Stimulated activated memory B cell treated with anti-CD40 and anti-IgM and Interleukin-4, amounts not matched to agents 10 μg/mL and 1 μg/mL and 100 μg/mL, for 72 hours (primary cell): ENCODE measurements at regions not wholly inside any gene's neighbourhood (a gene's known extent, or its start where the extent isn't known, plus 50 kb on each side); places are given as distances from the start of the nearest gene placed in this dataset.
"Not testable (repeated sequence)": the region's sequence is repeated elsewhere in the genome, so short reads cannot be mapped to it uniquely, and the experiment has no call there.

Source experiments
- ATAC-seq: fragments of 150-1000 bp; cut with Tn5 transposase; 2 replicates; pipeline ENCODE4 v1.10.0; 2021
- H3K27ac Mint-ChIP-seq: one replicate; pipeline ENCODE4 v1.8.0; 2022; ENCODE audit warnings: mild to moderate bottlenecking, mixed read lengths
- H3K27me3 Mint-ChIP-seq: one replicate; pipeline ENCODE4 v1.8.0; 2022; ENCODE audit warnings: mixed read lengths
- H3K36me3 Mint-ChIP-seq: one replicate; pipeline ENCODE4 v1.8.0; 2022; ENCODE audit warnings: mixed read lengths
- H3K4me1 Mint-ChIP-seq: one replicate; pipeline ENCODE4 v1.8.0; 2022; ENCODE audit warnings: mixed read lengths
- H3K4me3 Mint-ChIP-seq: one replicate; pipeline ENCODE4 v1.8.0; 2022; ENCODE audit warnings: mild to moderate bottlenecking, moderate library complexity, mixed read lengths
- H3K9me3 Mint-ChIP-seq: one replicate; pipeline ENCODE4 v1.8.0; 2022; ENCODE audit warnings: mixed read lengths

DNA sequence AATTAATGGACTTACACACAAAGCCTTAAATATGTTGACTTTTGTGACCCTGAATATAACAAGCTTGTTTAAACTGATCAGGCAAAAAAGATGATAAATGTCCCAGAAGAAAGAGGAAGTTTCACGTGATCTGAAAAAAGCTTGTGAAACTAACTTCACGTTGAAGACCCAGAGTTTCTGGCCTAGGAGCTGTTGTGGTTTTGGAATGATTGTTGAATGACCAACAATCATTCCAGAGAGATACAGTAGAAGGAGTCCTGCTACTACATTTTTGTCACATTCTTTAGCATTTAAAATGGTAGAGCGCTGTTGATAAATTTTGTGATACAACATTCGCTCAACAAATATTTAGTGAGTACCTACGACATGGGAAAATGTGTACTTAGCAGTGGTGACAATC, 143.1 kb upstream of the FBN2 start:
- Mint-ChIP-seq H3K27ac (no peak overlapping the region), H3K4me3 (no peak overlapping the region), H3K27me3 (no peaks in the 10 kb centered on the region), H3K9me3 (peaks cover 3% of the 10 kb centered on the region), H3K4me1 (no peaks in the 10 kb centered on the region), H3K36me3 (no peaks in the 10 kb centered on the region)
- no peak for ATAC-seq

DNA sequence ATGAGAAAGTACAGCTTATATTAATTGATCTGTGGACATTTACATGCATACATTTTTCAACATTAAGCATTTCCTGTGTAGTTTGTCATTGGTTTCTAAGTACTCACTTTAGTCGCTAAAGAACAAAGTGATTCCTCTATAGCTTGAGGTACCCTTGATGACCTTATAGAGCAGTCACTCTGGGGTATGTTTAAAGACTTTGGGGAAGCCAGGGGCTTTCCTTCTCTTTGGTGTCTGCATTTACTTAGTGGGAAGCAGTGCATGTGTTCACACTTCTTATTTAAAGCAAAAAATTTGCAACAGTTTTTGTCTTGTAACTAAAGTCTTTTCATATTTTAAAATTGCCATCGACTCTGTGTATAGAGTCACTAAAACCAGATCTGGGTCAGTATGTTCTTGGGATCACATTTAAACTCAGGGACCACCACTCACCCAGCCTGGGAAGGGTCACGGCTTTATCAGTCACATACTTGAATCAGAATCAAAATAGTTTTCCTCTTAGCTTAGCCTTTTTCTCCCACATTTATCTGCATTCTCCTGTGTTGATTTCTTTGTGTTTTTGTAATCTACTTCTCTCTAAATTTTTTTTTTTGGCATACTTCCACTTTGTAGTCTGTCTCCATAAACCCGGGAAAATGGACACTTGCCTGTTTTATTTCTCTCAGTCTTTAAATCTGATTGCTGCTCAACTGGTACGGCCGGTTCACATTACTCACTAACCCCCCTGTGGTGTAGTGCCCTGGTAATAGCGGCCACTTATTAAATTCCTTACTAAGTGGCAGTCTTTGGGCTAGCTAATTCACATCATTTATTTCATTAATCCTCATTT, 143.9 kb upstream of the FBN2 start:
- Mint-ChIP-seq H3K4me1 (no peaks in the 10 kb centered on the region), H3K4me3 (no peak overlapping the region), H3K36me3 (no peaks in the 10 kb centered on the region), H3K9me3 (peaks cover 3% of the 10 kb centered on the region), H3K27ac (no peak overlapping the region), H3K27me3 (no peaks in the 10 kb centered on the region)
- no peak for ATAC-seq

- Mint-ChIP-seq H3K4me1 (no peaks in the 10 kb centered on the region), H3K9me3 (peaks cover 3% of the 10 kb centered on the region), H3K27ac (no peak overlapping the region), H3K4me3 (no peak overlapping the region), H3K27me3 (no peaks in the 10 kb centered on the region), H3K36me3 (no peaks in the 10 kb centered on the region)
- ATAC-seq, result no peak
Measured at GRCh38 chr5:128682669-128683068, 144.6 kb upstream of the FBN2 start.

GRCh38 chr5:128684961-128685360, 146.9 kb upstream of the FBN2 start:
- Mint-ChIP-seq H3K4me3 (no peak overlapping the region), H3K36me3 (no peaks in the 10 kb centered on the region), H3K27me3 (no peaks in the 10 kb centered on the region), H3K4me1 (no peaks in the 10 kb centered on the region), H3K27ac (no peak overlapping the region), H3K9me3 (peaks cover 3% of the 10 kb centered on the region)
- no peak for ATAC-seq

DNA sequence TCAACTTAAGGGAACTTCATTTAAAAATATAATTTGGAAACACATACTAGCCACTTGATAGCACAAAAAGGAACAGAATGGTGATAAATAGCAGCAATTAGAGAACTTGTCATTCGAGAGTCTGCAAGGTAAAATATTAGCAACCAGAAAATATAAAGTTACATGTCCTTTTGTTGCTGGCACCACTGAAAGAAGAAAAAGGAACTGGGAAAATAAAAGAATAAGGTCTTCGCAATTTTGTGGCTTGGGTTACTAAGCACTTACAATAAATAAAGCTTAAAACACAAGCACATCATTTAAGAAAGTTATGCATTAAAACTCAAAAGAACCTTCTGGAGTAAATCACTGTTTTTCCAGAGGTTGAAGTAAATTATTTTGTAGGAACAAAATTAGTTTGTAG, 149.9 kb upstream of the FBN2 start:
- Mint-ChIP-seq H3K36me3 (no peaks in the 10 kb centered on the region), H3K27ac (no peak overlapping the region), H3K9me3 (peaks cover 6% of the 10 kb centered on the region), H3K4me3 (no peak overlapping the region), H3K27me3 (no peaks in the 10 kb centered on the region), H3K4me1 (no peaks in the 10 kb centered on the region)
- no peak for ATAC-seq

DNA sequence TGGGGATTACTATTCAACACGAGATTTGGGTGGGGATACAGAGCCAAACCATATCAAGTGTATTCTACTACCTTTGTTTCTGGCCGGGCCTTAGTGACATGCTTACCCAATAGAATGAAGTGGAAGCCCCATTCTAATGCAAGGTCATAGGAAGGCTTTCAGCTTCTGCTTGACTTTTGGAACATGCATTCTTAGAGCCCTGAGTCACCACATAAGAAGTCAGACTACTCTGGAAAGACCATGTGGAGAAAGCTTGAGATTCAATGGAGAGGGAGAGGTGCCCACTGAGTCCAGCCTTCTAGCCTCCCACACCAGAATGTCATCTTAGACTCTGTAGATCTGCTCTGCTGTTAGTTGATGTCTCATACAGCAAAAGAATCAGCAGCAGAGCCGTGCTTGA, 155.7 kb upstream of the FBN2 start:
- no peaks in the 10 kb centered on the region for H3K36me3 Mint-ChIP-seq
- H3K27ac Mint-ChIP-seq, result no peak overlapping the region
- H3K9me3 Mint-ChIP-seq, result peaks cover 10% of the 10 kb centered on the region
- no peaks in the 10 kb centered on the region for H3K4me1 Mint-ChIP-seq
- H3K27me3 Mint-ChIP-seq, result no peaks in the 10 kb centered on the region
- no peak for ATAC-seq
- H3K4me3 Mint-ChIP-seq, result no peak overlapping the region

GRCh38 chr5:128695791-128696530, 157.9 kb upstream of the FBN2 start:
- no peak for ATAC-seq
- Mint-ChIP-seq H3K36me3 (no peaks in the 10 kb centered on the region), H3K9me3 (peaks cover 8% of the 10 kb centered on the region), H3K4me1 (no peaks in the 10 kb centered on the region), H3K27me3 (no peaks in the 10 kb centered on the region), H3K4me3 (no peak overlapping the region), H3K27ac (no peak overlapping the region)

DNA sequence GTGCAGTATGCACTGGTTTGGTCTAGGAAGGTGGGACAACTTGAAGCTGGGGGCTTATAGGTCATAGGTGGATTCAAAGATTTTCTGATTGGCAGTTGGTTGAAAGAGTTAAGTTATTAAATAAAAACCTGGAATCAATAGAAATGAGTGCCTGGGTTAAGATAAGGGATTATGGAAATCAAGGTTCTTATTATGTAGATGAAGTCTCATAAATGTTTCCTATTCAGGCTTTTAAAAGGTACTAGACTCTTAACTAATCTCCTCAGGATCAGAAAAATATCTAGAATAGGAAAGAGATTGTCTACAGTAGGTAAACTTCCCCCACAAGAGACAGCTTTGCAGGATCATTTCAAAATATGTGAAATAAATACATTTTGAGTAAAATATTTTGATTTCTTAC, 163.3 kb upstream of the FBN2 start:
- Mint-ChIP-seq H3K4me3 (no peak overlapping the region), H3K9me3 (peaks cover 4% of the 10 kb centered on the region), H3K27me3 (no peaks in the 10 kb centered on the region), H3K4me1 (no peaks in the 10 kb centered on the region), H3K36me3 (no peaks in the 10 kb centered on the region), H3K27ac (no peak overlapping the region)
- no peak for ATAC-seq

DNA sequence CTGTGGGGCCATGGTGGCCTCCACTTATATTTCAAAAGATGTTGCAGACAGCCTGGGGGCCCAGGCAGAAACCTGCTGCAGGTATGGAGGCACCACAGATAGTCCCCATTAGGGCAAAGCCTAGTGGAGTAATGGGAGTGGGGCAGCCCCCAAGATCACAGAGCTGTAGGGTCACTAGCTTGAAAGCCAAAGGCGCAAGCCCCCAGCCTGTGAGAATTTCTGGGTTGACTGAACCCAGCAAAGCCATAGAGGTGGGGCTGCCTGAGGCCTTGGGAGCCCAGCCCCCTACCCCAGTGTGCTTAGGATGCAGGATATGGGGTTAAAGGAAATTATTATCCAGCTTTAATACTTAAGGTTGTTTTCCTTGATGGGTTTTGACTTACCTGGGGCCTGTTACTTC, 165.3 kb upstream of the FBN2 start:
- H3K27me3 Mint-ChIP-seq, result no peaks in the 10 kb centered on the region
- no peaks in the 10 kb centered on the region for H3K36me3 Mint-ChIP-seq
- no peaks in the 10 kb centered on the region for H3K4me1 Mint-ChIP-seq
- ATAC-seq, result peak; percentile 31
- no peak overlapping the region for H3K27ac Mint-ChIP-seq
- no peak overlapping the region for H3K4me3 Mint-ChIP-seq
- peaks cover 7% of the 10 kb centered on the region for H3K9me3 Mint-ChIP-seq

- H3K36me3 Mint-ChIP-seq, result no peaks in the 10 kb centered on the region
- no peak overlapping the region for H3K27ac Mint-ChIP-seq
- H3K4me1 Mint-ChIP-seq, result no peaks in the 10 kb centered on the region
- H3K27me3 Mint-ChIP-seq, result no peaks in the 10 kb centered on the region
- H3K4me3 Mint-ChIP-seq, result no peak overlapping the region
- no peak for ATAC-seq
- peaks cover 7% of the 10 kb centered on the region for H3K9me3 Mint-ChIP-seq
Measured at GRCh38 chr5:128706269-128706668, 168.2 kb upstream of the FBN2 start.

- H3K9me3 Mint-ChIP-seq, result peaks cover 3% of the 10 kb centered on the region
- no peak overlapping the region for H3K4me3 Mint-ChIP-seq
Measured at GRCh38 chr5:128708841-128709240, 170.8 kb upstream of the FBN2 start.

DNA sequence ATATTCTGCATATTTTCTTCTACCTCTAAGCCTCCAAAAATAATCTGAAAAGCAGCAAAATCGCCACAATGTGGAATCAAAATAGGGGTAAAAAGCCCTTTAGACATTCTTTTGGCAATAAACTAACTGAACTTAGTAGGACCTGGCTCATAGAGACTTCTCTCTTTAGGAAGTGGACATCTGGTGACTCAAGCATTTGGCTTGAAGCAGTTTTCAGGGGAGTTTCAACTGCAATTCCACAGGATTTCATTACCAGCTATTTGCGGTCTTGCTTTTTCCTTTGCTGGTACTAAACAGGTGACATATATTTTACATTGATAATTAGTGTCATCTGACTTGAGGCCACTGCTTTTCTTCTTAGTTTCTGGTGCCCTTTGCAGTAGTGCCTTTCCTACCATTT, 173.2 kb upstream of the FBN2 start:
- Mint-ChIP-seq H3K4me3 (no peak overlapping the region), H3K36me3 (no peaks in the 10 kb centered on the region), H3K4me1 (no peaks in the 10 kb centered on the region), H3K27me3 (no peaks in the 10 kb centered on the region), H3K9me3 (peaks cover 3% of the 10 kb centered on the region), H3K27ac (no peak overlapping the region)
- no peak for ATAC-seq

More at GRCh38 chr5:128708841-128709240, 170.8 kb upstream of the FBN2 start:
- no peaks in the 10 kb centered on the region for H3K36me3 Mint-ChIP-seq
- H3K4me1 Mint-ChIP-seq, result no peaks in the 10 kb centered on the region
- no peak overlapping the region for H3K27ac Mint-ChIP-seq
- ATAC-seq, result no peak
- H3K27me3 Mint-ChIP-seq, result no peaks in the 10 kb centered on the region

- Mint-ChIP-seq H3K27me3 (no peaks in the 10 kb centered on the region), H3K4me1 (no peaks in the 10 kb centered on the region), H3K9me3 (no peaks in the 10 kb centered on the region), H3K36me3 (no peaks in the 10 kb centered on the region), H3K27ac (no peak overlapping the region), H3K4me3 (no peak overlapping the region)
- ATAC-seq, result no peak
Measured at GRCh38 chr5:128714551-128714950, 176.5 kb upstream of the FBN2 start.

DNA sequence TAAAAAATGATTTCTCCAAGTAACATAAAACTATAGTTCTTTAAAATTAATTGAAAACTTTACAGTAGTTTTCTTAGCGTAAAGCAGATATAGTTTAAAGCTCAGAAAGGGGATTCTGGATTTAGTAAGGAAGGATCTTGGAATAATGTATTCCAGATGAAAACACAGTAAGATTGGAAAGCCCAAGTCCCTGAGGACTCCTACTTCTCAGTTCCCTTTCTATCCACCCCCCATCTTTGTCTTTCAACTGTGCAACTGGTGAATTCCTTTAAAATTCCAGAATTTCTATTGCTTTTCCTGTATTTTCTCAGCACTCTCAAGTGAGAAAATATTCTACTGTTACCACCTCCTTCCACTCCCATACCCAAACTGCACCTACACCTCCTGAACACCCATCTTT, 184.5 kb upstream of the FBN2 start:
- no peaks in the 10 kb centered on the region for H3K27me3 Mint-ChIP-seq
- H3K27ac Mint-ChIP-seq, result no peak overlapping the region
- H3K36me3 Mint-ChIP-seq, result no peaks in the 10 kb centered on the region
- peaks cover 3% of the 10 kb centered on the region for H3K9me3 Mint-ChIP-seq
- ATAC-seq, result no peak
- no peaks in the 10 kb centered on the region for H3K4me1 Mint-ChIP-seq
- H3K4me3 Mint-ChIP-seq, result no peak overlapping the region

DNA sequence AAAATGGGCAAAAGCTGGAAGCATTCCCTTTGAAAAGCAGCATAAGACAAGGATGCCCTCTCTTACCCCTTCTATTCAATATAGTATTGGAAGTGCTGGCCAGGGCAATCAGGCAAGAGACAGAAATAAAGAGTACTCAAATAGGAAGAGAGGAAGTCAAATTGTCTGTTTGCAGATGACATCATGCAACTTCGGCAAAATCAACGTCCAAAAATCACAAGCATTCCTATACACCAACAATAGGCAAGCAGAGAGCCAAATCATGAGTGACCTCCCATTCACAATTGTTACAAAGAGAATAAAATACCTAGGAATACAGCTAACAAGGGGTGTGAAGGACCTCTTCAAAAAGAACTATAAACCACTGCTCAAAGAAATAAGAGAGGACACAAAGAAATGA, 192.0 kb upstream of the FBN2 start:
- H3K9me3 Mint-ChIP-seq, H3K4me1 Mint-ChIP-seq, H3K27me3 Mint-ChIP-seq, H3K27ac Mint-ChIP-seq, H3K36me3 Mint-ChIP-seq, ATAC-seq, H3K4me3 Mint-ChIP-seq: not testable (repeated sequence)

DNA sequence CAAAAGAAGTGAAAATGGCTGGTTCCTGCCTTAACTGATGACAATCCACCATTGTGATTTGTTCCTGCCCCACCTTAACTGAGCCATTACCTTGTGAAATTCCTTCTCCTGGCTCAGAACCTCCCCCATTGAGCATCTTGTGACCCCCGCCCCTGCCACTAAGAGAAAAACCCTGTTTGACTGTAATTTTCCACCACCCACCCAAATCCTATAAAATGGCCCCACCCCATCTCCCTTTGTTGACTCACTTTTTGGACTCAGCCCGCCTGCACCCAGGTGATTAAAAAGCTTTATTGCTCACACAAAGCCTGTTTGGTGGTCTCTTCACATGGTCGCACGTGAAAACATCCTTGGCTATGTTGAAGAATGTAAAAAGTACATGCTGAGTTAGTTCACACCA, 197.6 kb upstream of the FBN2 start:
- not testable (repeated sequence) for H3K27me3 Mint-ChIP-seq, H3K4me3 Mint-ChIP-seq, H3K4me1 Mint-ChIP-seq, ATAC-seq, H3K36me3 Mint-ChIP-seq, H3K9me3 Mint-ChIP-seq, H3K27ac Mint-ChIP-seq
